ENCODE measurements at regions not wholly inside any gene's neighbourhood (a gene's known extent, or its start where the extent isn't known, plus 50 kb on each side); places are given as distances from the start of the nearest gene placed in this dataset.

GRCh38 chrX:17299206-17299605 is 75.8 kb upstream of the NHS start:
- no peak for ATAC-seq
- POLR2A ChIA-PET = no interaction called here
- intact Hi-C loops (cut with micrococcal nuclease; ENCODE audit: unreplicated experiment) = no loop called here
- no TSS peak for BruUV-seq (replicated peaks)
- CTCF ChIA-PET = no interaction called here
- TF ChIP-seq CTCF (IDR thresholded peaks at IDR 0.05) (no peak), TCF7L2 (IDR thresholded peaks at IDR 0.05; ENCODE audit: low read depth, low read length) (no peak), SIN3A (IDR thresholded peaks at IDR 0.05; ENCODE audit: borderline replicate concordance, insufficient read depth, low read depth, low read length) (no peak), POLR2AphosphoS5 (IDR thresholded peaks at IDR 0.05; ENCODE audit: low read depth, low read length) (no peak), REST (IDR thresholded peaks at IDR 0.05; ENCODE audit: insufficient read depth in 1 of 2, low read depth in 2 of 2, low read length in 1 of 2) (no peak)
- H3K27ac ChIP-seq (ENCODE audit: low read length) = no peak overlapping the region
- DNase-seq (ENCODE audit: low read depth, low spot score) = no peak
- no peak overlapping the region for H3K4me3 ChIP-seq (ENCODE audit: low read depth in 2 of 2, low read length in 2 of 2)
- in situ Hi-C loops (cut with HindIII; ENCODE audit: low pct_unique_long_range_greater_than_20kb, low sequenced_read_pairs) = no loop called here
- H3K9me3 ChIP-seq (ENCODE audit: control insufficient read depth, insufficient read depth, low read depth, low read length) = no peaks in the 10 kb centered on the region
- no peaks in the 10 kb centered on the region for H3K4me1 ChIP-seq (ENCODE audit: control insufficient read depth, insufficient read depth, low read length)
- H3K27me3 ChIP-seq (ENCODE audit: control insufficient read depth, insufficient read depth, low read length) = no peaks in the 10 kb centered on the region
- H3K36me3 ChIP-seq (ENCODE audit: control insufficient read depth, insufficient read depth, low read length) = no peaks in the 10 kb centered on the region

- POLR2A ChIA-PET = no interaction called here
- no peak overlapping the region for H3K4me3 ChIP-seq (ENCODE audit: low read depth in 2 of 2, low read length in 2 of 2)
- no TSS peak for BruUV-seq (replicated peaks)
- intact Hi-C loops (cut with micrococcal nuclease; ENCODE audit: unreplicated experiment) (no loop called here), in situ Hi-C loops (cut with HindIII; ENCODE audit: low pct_unique_long_range_greater_than_20kb, low sequenced_read_pairs) (no loop called here)
- CTCF ChIA-PET = no interaction called here
- no peak for TF ChIP-seq REST (IDR thresholded peaks at IDR 0.05; ENCODE audit: insufficient read depth in 1 of 2, low read depth in 2 of 2, low read length in 1 of 2)
- no peak overlapping the region for H3K27ac ChIP-seq (ENCODE audit: low read length)
- DNase-seq (ENCODE audit: low read depth, low spot score) = no peak
- no peaks in the 10 kb centered on the region for H3K36me3 ChIP-seq (ENCODE audit: control insufficient read depth, insufficient read depth, low read length)
- no peaks in the 10 kb centered on the region for H3K9me3 ChIP-seq (ENCODE audit: control insufficient read depth, insufficient read depth, low read depth, low read length)
- no peaks in the 10 kb centered on the region for H3K27me3 ChIP-seq (ENCODE audit: control insufficient read depth, insufficient read depth, low read length)
- H3K4me1 ChIP-seq (ENCODE audit: control insufficient read depth, insufficient read depth, low read length) = no peaks in the 10 kb centered on the region
- no peak for ATAC-seq
These were observed 51.6 kb upstream of the NHS start for GRCh38 chrX:17323397-17323796.
